RWPE2 (cell line): ENCODE measurements at regions not wholly inside any gene's neighbourhood (a gene's known extent, or its start where the extent isn't known, plus 50 kb on each side); places are given as distances from the start of the nearest gene placed in this dataset.

ENCODE experiments used
- ATAC-seq: fragments of 200-7000 bp; cut with Tn5 transposase; 3 replicates; pipeline ENCODE4 v1.9.1; 2021; ENCODE audit warnings: low read depth
- DNase-seq: peaks from one replicate; pipeline ENCODE4 v3.0.0-alpha.2; 2020; ENCODE audit warnings: low spot score
- H3K27ac ChIP-seq: fragments of 450-650 bp; 2 replicates; pipeline ENCODE4 v1.5.1; 2017; ENCODE audit warnings: mild to moderate bottlenecking; ENCODE audit not compliant: poor library complexity, severe bottlenecking
- H3K27me3 ChIP-seq: fragments of 250-450 bp; sonication (Bioruptor Pico); 2 replicates; pipeline ENCODE4 v1.5.1; 2021; ENCODE audit warnings: mild to moderate bottlenecking, moderate library complexity; ENCODE audit not compliant: insufficient read depth, poor library complexity, severe bottlenecking
- H3K36me3 ChIP-seq: fragments of 250-450 bp; sonication (Bioruptor Pico); 2 replicates; pipeline ENCODE4 v1.5.1; 2020; ENCODE audit warnings: low read depth, mild to moderate bottlenecking, moderate library complexity
- H3K4me1 ChIP-seq: fragments of 250-450 bp; sonication (Bioruptor Pico); 2 replicates; pipeline ENCODE4 v1.5.1; 2021; ENCODE audit warnings: mild to moderate bottlenecking, moderate library complexity; ENCODE audit not compliant: insufficient read depth, poor library complexity, severe bottlenecking
- H3K4me3 ChIP-seq: fragments of 250-450 bp; sonication (Bioruptor Pico); 2 replicates; pipeline ENCODE4 v1.5.1; 2021; ENCODE audit warnings: mild to moderate bottlenecking, moderate library complexity; ENCODE audit not compliant: severe bottlenecking
- H3K9me3 ChIP-seq: fragments of 250-450 bp; sonication (Bioruptor Pico); 2 replicates; pipeline ENCODE4 v1.5.1; 2021; ENCODE audit warnings: mild to moderate bottlenecking, moderate library complexity; ENCODE audit not compliant: severe bottlenecking
- TF ChIP-seq, protein P1 (sequence below): fragments of 450-650 bp; IDR thresholded peaks from one replicate; pipeline ENCODE4 v1.5.1; 2017; ENCODE audit warnings: mild to moderate bottlenecking, moderate library complexity; ENCODE audit not compliant: poor library complexity, severe bottlenecking

DNA sequence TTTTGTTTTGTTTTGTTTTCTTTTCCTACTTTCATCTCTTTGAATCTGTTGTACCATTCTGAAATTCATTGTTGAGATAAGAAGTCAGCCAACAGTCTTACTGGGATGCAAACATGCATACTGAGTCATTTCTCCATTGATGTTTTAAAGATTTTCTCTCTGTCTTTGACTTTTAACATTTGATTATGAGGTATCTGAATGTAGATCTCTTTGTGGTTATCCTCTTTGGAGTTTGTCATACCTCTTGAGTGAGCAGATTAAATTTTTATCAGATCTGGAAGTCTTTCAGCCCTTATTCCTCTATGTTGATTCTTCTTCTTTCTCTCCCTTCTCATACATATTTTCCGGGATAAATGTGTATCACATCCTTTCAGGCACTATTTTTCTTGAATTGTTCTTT is 406.9 kb upstream of the NCAM2 start:
- ATAC-seq (no peak), DNase-seq (no peak)
- H3K27ac ChIP-seq, result no peak overlapping the region
- H3K27me3 ChIP-seq, result no peaks in the 10 kb centered on the region
- H3K9me3 ChIP-seq, result no peaks in the 10 kb centered on the region
- H3K36me3 ChIP-seq, result no peaks in the 10 kb centered on the region
- H3K4me1 ChIP-seq, result no peaks in the 10 kb centered on the region
- TF ChIP-seq, protein P1, sequence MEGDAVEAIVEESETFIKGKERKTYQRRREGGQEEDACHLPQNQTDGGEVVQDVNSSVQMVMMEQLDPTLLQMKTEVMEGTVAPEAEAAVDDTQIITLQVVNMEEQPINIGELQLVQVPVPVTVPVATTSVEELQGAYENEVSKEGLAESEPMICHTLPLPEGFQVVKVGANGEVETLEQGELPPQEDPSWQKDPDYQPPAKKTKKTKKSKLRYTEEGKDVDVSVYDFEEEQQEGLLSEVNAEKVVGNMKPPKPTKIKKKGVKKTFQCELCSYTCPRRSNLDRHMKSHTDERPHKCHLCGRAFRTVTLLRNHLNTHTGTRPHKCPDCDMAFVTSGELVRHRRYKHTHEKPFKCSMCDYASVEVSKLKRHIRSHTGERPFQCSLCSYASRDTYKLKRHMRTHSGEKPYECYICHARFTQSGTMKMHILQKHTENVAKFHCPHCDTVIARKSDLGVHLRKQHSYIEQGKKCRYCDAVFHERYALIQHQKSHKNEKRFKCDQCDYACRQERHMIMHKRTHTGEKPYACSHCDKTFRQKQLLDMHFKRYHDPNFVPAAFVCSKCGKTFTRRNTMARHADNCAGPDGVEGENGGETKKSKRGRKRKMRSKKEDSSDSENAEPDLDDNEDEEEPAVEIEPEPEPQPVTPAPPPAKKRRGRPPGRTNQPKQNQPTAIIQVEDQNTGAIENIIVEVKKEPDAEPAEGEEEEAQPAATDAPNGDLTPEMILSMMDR, result no peak
- no peak overlapping the region for H3K4me3 ChIP-seq

- no peak overlapping the region for H3K27ac ChIP-seq
- no peak overlapping the region for H3K4me3 ChIP-seq
- no peaks in the 10 kb centered on the region for H3K9me3 ChIP-seq
- TF ChIP-seq, protein P1, result no peak
- no peak for DNase-seq
- no peak for ATAC-seq
- H3K4me1 ChIP-seq, result no peaks in the 10 kb centered on the region
- H3K36me3 ChIP-seq, result no peaks in the 10 kb centered on the region
- H3K27me3 ChIP-seq, result peaks cover under 1% of the 10 kb centered on the region
Measured at GRCh38 chr21:20592463-20592862, 405.7 kb upstream of the NCAM2 start.

GRCh38 chr21:20603236-20603635 is 395.0 kb upstream of the NCAM2 start:
- H3K27ac ChIP-seq, result no peak overlapping the region
- ATAC-seq (no peak), DNase-seq (no peak)
- no peaks in the 10 kb centered on the region for H3K4me1 ChIP-seq
- H3K9me3 ChIP-seq, result no peaks in the 10 kb centered on the region
- peaks cover 13% of the 10 kb centered on the region for H3K27me3 ChIP-seq
- H3K4me3 ChIP-seq, result no peak overlapping the region
- no peaks in the 10 kb centered on the region for H3K36me3 ChIP-seq
- TF ChIP-seq, protein P1, result no peak

- Histone ChIP-seq H3K9me3 (no peaks in the 10 kb centered on the region), H3K4me1 (no peaks in the 10 kb centered on the region), H3K36me3 (no peaks in the 10 kb centered on the region), H3K4me3 (no peak overlapping the region), H3K27ac (no peak overlapping the region), H3K27me3 (peaks cover 8% of the 10 kb centered on the region)
- TF ChIP-seq, protein P1, result no peak
- no peak for DNase-seq
- no peak for ATAC-seq
Measured at GRCh38 chr21:20611008-20611407, 387.2 kb upstream of the NCAM2 start.

- H3K4me3 ChIP-seq, result no peak overlapping the region
- ATAC-seq, result no peak
- no peak for DNase-seq
- H3K9me3 ChIP-seq, result no peaks in the 10 kb centered on the region
- no peaks in the 10 kb centered on the region for H3K36me3 ChIP-seq
- no peak overlapping the region for H3K27ac ChIP-seq
- TF ChIP-seq, protein P1, result no peak
- no peaks in the 10 kb centered on the region for H3K4me1 ChIP-seq
- H3K27me3 ChIP-seq, result peaks cover 7% of the 10 kb centered on the region
Measured at GRCh38 chr21:20613654-20614053, 384.6 kb upstream of the NCAM2 start.
